ENCODE measurements at regions not wholly inside any gene's neighbourhood (a gene's known extent, or its start where the extent isn't known, plus 50 kb on each side); places are given as distances from the start of the nearest gene placed in this dataset.
A peak's percentile ranks its signal among the peaks of the same experiment; 100 is the strongest.

- H3K27ac ChIP-seq (ENCODE audit: insufficient read depth, low read length): no peak overlapping the region
- ChIA-PET CTCF (no interaction called here), POLR2A (ENCODE audit: unreplicated experiment) (no interaction called here)
- no CpG with 5 or more reads among the region's 3 CpGs for WGBS, 2 experiments (ENCODE audit: extremely low coverage in 2 of 2, insufficient read length in 1 of 2)
- peaks cover 16% of the 10 kb centered on the region for H3K4me1 ChIP-seq (ENCODE audit: control insufficient read depth, insufficient read depth, low read length)
- no peak overlapping the region for H4K8ac ChIP-seq (ENCODE audit: low read depth in 2 of 2, low read length in 2 of 2)
- no peaks in the 10 kb centered on the region for H3K79me1 ChIP-seq (ENCODE audit: low read depth in 1 of 2, low read length in 2 of 2)
- no peaks in the 10 kb centered on the region for H3K36me3 ChIP-seq (ENCODE audit: control insufficient read depth, insufficient read depth, low read length)
- no peak for DNase-seq
- H2BK15ac ChIP-seq (ENCODE audit: low read depth, low read length): 0 out of 3 replicates have a peak overlapping the region, but pooled peaks have one; percentile 32
- peak overlapping the region; percentile 63; the same call in 1 of the 2 replicates for H3K4ac ChIP-seq (ENCODE audit: low read depth, low read length)
- no peak overlapping the region for H2BK5ac ChIP-seq (ENCODE audit: low read depth, low read length, poor library complexity, severe bottlenecking)
- dilution Hi-C loops (cut with HindIII; ENCODE audit: low sequenced_read_pairs, unreplicated experiment): no loop called here
- peak overlapping the region; percentile 0 for H2AFZ ChIP-seq (replicated peaks; ENCODE audit: low read length, poor library complexity)
- H4K91ac ChIP-seq (ENCODE audit: insufficient read depth, low read depth, low read length): no peak overlapping the region
- H4K5ac ChIP-seq (ENCODE audit: low read depth, low read length): no peak overlapping the region
- H3K23ac ChIP-seq (ENCODE audit: low read depth, low read length): peak overlapping the region; percentile 47; the same call in 1 of the 2 replicates
- peak overlapping the region; percentile 36; the same call in 1 of the 2 replicates for H2AK5ac ChIP-seq (ENCODE audit: low read depth, low read length)
- no TSS peak for BruUV-seq (replicated peaks)
- H3K9me3 ChIP-seq (ENCODE audit: control insufficient read depth, insufficient read depth, low read length): no peaks in the 10 kb centered on the region
- no peak overlapping the region for H3K4me3 ChIP-seq (ENCODE audit: insufficient read depth, low read depth, low read length)
- in situ Hi-C loops (cut with MboI; ENCODE audit: low sequenced_read_pairs): no loop called here
- no peaks in the 10 kb centered on the region for H3K27me3 ChIP-seq (ENCODE audit: control insufficient read depth, insufficient read depth, low read length)
- H3K9me1 ChIP-seq (ENCODE audit: insufficient read depth, low read length): peaks cover 12% of the 10 kb centered on the region
- H3K56ac ChIP-seq (ENCODE audit: extremely low read depth, insufficient read depth, low read length): no peak overlapping the region
- peak overlapping the region; percentile 20; the same call in 1 of the 2 replicates for H3K4me2 ChIP-seq (ENCODE audit: low read depth, low read length)
- no peak overlapping the region for H3K9ac ChIP-seq (ENCODE audit: low read depth, low read length)
- H2AK9ac ChIP-seq (replicated peaks; ENCODE audit: low read depth, low read length, poor library complexity): no peak overlapping the region
- H4K20me1 ChIP-seq (ENCODE audit: insufficient read depth, low read length): no peaks in the 10 kb centered on the region
- intact Hi-C loops (cut with micrococcal nuclease): no loop called here
- H3K14ac ChIP-seq (replicated peaks; ENCODE audit: low read depth, low read length): peak overlapping the region; percentile 57; the same call in 1 of the 2 replicates
- ATAC-seq (ENCODE audit: low read depth): no peak
- peak overlapping the region; percentile 65; the same call in 1 of the 2 replicates for H2BK120ac ChIP-seq (ENCODE audit: low read depth, low read length)
- H2BK20ac ChIP-seq (ENCODE audit: low read depth, low read length): peak overlapping the region; percentile 38; the same call in 1 of the 2 replicates
- TF ChIP-seq RAD21 (IDR thresholded peaks at IDR 0.05; ENCODE audit: low read length) (no peak), RFX5 (IDR thresholded peaks at IDR 0.05; ENCODE audit: low read depth, low read length) (no peak), CEBPB (IDR thresholded peaks at IDR 0.05; ENCODE audit: low read depth, low read length) (no peak), BHLHE40 (IDR thresholded peaks at IDR 0.05; ENCODE audit: low read depth, low read length) (no peak), RCOR1 (IDR thresholded peaks at IDR 0.05; ENCODE audit: insufficient replicate concordance, low read length) (no peak), MXI1 (IDR thresholded peaks at IDR 0.05; ENCODE audit: borderline replicate concordance, low read depth, low read length) (no peak), USF2 (IDR thresholded peaks at IDR 0.05; ENCODE audit: low read depth, low read length) (no peak), NFE2L2 (IDR thresholded peaks at IDR 0.05; ENCODE audit: low read depth, low read length) (no peak), MAZ (IDR thresholded peaks at IDR 0.05; ENCODE audit: borderline replicate concordance, low read depth, low read length) (no peak), MAFK (IDR thresholded peaks at IDR 0.05; ENCODE audit: low read depth, low read length) (no peak)
- peak overlapping the region; percentile 14; the same call in 1 of the 2 replicates for H3K18ac ChIP-seq (ENCODE audit: low read depth, low read length)
Observed at GRCh38 chr3:188068342-188068741, 85.6 kb upstream of the LPP start.

Measured in IMR-90 (cell line).